H9 (cell line): ENCODE measurements at regions not wholly inside any gene's neighbourhood (a gene's known extent, or its start where the extent isn't known, plus 50 kb on each side); places are given as distances from the start of the nearest gene placed in this dataset.
A peak's percentile ranks its signal among the peaks of the same experiment; 100 is the strongest.

Experiments used
- DNase-seq: peaks from one replicate; pipeline ENCODE4 v3.0.0-alpha.2; 2017
- H2AFZ ChIP-seq: one replicate; pipeline ENCODE4 v1.6.1; 2013; ENCODE audit warnings: mild to moderate bottlenecking, low read length, control low read depth, moderate library complexity
- H2AK5ac ChIP-seq: 2 replicates; pipeline ENCODE4 v1.6.1; 2013; ENCODE audit warnings: low read length, control low read depth, mixed read lengths; ENCODE audit not compliant: insufficient read length
- H2BK120ac ChIP-seq: one replicate; pipeline ENCODE4 v1.6.1; 2013; ENCODE audit warnings: low read depth, mild to moderate bottlenecking, low read length, control low read depth, inconsistent platforms; ENCODE audit not compliant: poor library complexity, severe bottlenecking
- H2BK12ac ChIP-seq: 2 replicates; pipeline ENCODE4 v1.6.1; 2013; ENCODE audit warnings: low read length, control low read depth, mixed read lengths, low read depth; ENCODE audit not compliant: insufficient read length
- H2BK15ac ChIP-seq: 2 replicates; pipeline ENCODE4 v1.6.1; 2013; ENCODE audit warnings: low read depth, low read length, control low read depth
- H2BK20ac ChIP-seq: one replicate; pipeline ENCODE4 v1.6.1; 2013; ENCODE audit warnings: low read depth, mild to moderate bottlenecking, low read length, control low read depth, inconsistent platforms; ENCODE audit not compliant: poor library complexity, severe bottlenecking
- H2BK5ac ChIP-seq: 2 replicates; pipeline ENCODE4 v1.6.1; 2013; ENCODE audit warnings: low read length, control low read depth, mixed read lengths; ENCODE audit not compliant: insufficient read length
- H3K14ac ChIP-seq: 2 replicates; pipeline ENCODE4 v1.6.1; 2013; ENCODE audit warnings: low read length, control low read depth; ENCODE audit not compliant: insufficient read depth
- H3K18ac ChIP-seq: 2 replicates; pipeline ENCODE4 v1.6.1; 2013; ENCODE audit warnings: low read depth, mild to moderate bottlenecking, mixed read lengths, low read length, control low read depth; ENCODE audit not compliant: insufficient read length
- H3K23ac ChIP-seq: 2 replicates; pipeline ENCODE4 v1.6.1; 2013; ENCODE audit warnings: low read length, control low read depth, mixed read lengths, low read depth; ENCODE audit not compliant: insufficient read length
- H3K23me2 ChIP-seq: 2 replicates; pipeline ENCODE4 v1.6.1; 2013; ENCODE audit warnings: low read depth, mild to moderate bottlenecking, mixed read lengths, low read length, control low read depth; ENCODE audit not compliant: insufficient read length, poor library complexity, severe bottlenecking
- H3K27ac ChIP-seq: 2 replicates; pipeline ENCODE4 v1.5.1; 2013; ENCODE audit warnings: low read length, control low read depth, mixed read lengths, low read depth; ENCODE audit not compliant: insufficient read length
- H3K27me3 ChIP-seq: 2 replicates; pipeline ENCODE4 v1.6.1; 2013; ENCODE audit warnings: low read length, control low read depth, inconsistent platforms; ENCODE audit not compliant: insufficient read depth
- H3K4ac ChIP-seq: 2 replicates; pipeline ENCODE4 v1.6.1; 2013; ENCODE audit warnings: low read depth, mild to moderate bottlenecking, control low read depth, inconsistent platforms, low read length, moderate library complexity
- H3K4me1 ChIP-seq: 2 replicates; pipeline ENCODE4 v1.6.1; 2013; ENCODE audit warnings: low read length, control low read depth, inconsistent platforms; ENCODE audit not compliant: insufficient read depth
- H3K4me2 ChIP-seq: 2 replicates; pipeline ENCODE4 v1.6.1; 2013; ENCODE audit warnings: low read length, control low read depth, mixed read lengths; ENCODE audit not compliant: insufficient read length, insufficient read depth
- H3K56ac ChIP-seq: 2 replicates; pipeline ENCODE4 v1.6.1; 2013; ENCODE audit warnings: low read depth, mild to moderate bottlenecking, mixed read lengths, low read length, control low read depth; ENCODE audit not compliant: insufficient read length
- H3K79me1 ChIP-seq: 2 replicates; pipeline ENCODE4 v1.6.1; 2013; ENCODE audit warnings: low read depth, mild to moderate bottlenecking, moderate library complexity, low read length, control low read depth, inconsistent platforms; ENCODE audit not compliant: insufficient read depth, poor library complexity, severe bottlenecking
- H3K79me2 ChIP-seq: 2 replicates; pipeline ENCODE4 v1.6.1; 2013; ENCODE audit warnings: low read length, control low read depth, inconsistent platforms; ENCODE audit not compliant: insufficient read depth
- H3K9ac ChIP-seq: 2 replicates; pipeline ENCODE4 v1.6.1; 2013; ENCODE audit warnings: low read length, control low read depth, mixed read lengths; ENCODE audit not compliant: insufficient read length; ENCODE audit errors: extremely low read depth
- H3K9me3 ChIP-seq: one replicate; pipeline ENCODE4 v1.6.1; 2013; ENCODE audit warnings: low read depth, low read length, inconsistent platforms; ENCODE audit not compliant: control insufficient read depth
- H3T11ph ChIP-seq: one replicate; pipeline ENCODE4 v1.6.1; 2013; ENCODE audit warnings: mild to moderate bottlenecking, low read length, control low read depth, inconsistent platforms
- H4K20me1 ChIP-seq: one replicate; pipeline ENCODE4 v1.6.1; 2013; ENCODE audit not compliant: control insufficient read depth, insufficient read length, insufficient read depth
- H4K5ac ChIP-seq: 2 replicates; pipeline ENCODE4 v1.6.1; 2013; ENCODE audit warnings: low read depth, mild to moderate bottlenecking, mixed read lengths, low read length, control low read depth; ENCODE audit not compliant: insufficient read length
- H4K8ac ChIP-seq: replicated peaks from 2 replicates; pipeline ENCODE4 v1.6.1; 2013; ENCODE audit warnings: low read length, control low read depth, mixed read lengths, low read depth; ENCODE audit not compliant: insufficient read length
- H4K91ac ChIP-seq: 2 replicates; pipeline ENCODE4 v1.6.1; 2013; ENCODE audit warnings: low read depth, mild to moderate bottlenecking, moderate library complexity, mixed read lengths, low read length, control low read depth; ENCODE audit not compliant: insufficient read length
- H3K27ac Mint-ChIP-seq, 3 experiments: 2 replicates in 2 of 3; 3 replicates in 1 of 3; pipeline ENCODE4 v1.8.0; 2020 to 2021; ENCODE audit warnings: mixed read lengths in 3 of 3, mild to moderate bottlenecking in 1 of 3, moderate library complexity in 1 of 3
- H3K27me3 Mint-ChIP-seq: 2 replicates; pipeline ENCODE4 v1.8.0; 2021; ENCODE audit warnings: low read depth, mild to moderate bottlenecking, moderate library complexity, mixed read lengths
- H3K36me3 Mint-ChIP-seq, 3 experiments: 2 replicates in 2 of 3; 3 replicates in 1 of 3; pipeline ENCODE4 v1.8.0; 2020 to 2021; ENCODE audit warnings: low read depth in 3 of 3, mixed read lengths in 3 of 3; ENCODE audit not compliant: insufficient read depth in 1 of 3
- H3K4me1 Mint-ChIP-seq, 2 experiments: 2 replicates each; pipeline ENCODE4 v1.8.0; 2020; ENCODE audit warnings: mixed read lengths in 2 of 2
- H3K4me3 Mint-ChIP-seq, 2 experiments: 2 replicates in 1 of 2; 3 replicates in 1 of 2; pipeline ENCODE4 v1.8.0; 2020 to 2021; ENCODE audit warnings: mild to moderate bottlenecking in 2 of 2, mixed read lengths in 2 of 2, moderate library complexity in 1 of 2
- H3K9me3 Mint-ChIP-seq, 2 experiments: 2 replicates in 1 of 2; 3 replicates in 1 of 2; pipeline ENCODE4 v1.8.0; 2020; ENCODE audit warnings: mild to moderate bottlenecking in 2 of 2, mixed read lengths in 2 of 2, moderate library complexity in 1 of 2
- CTCF ChIP-seq: fragments of 200-600 bp; sonication (generic); conservative IDR thresholded peaks from 3 replicates; pipeline ENCODE4 v1.8.0; 2021; ENCODE audit warnings: antibody characterized with exemption, mild to moderate bottlenecking
- WGBS: extraction: QIAGEN DNeasy Blood & Tissue Kit; methylation state at CpG from one replicate; pipeline ENCODE4 v1.1.7; 2013; ENCODE audit warnings: missing lambda C conversion rate, low lambda C conversion rate, mixed read lengths; ENCODE audit not compliant: insufficient read length; ENCODE audit errors: extremely low coverage; 5-methylcytosine and 5-hydroxymethylcytosine counted together

- no peak for DNase-seq
- Histone ChIP-seq H3K4me2 (no peak overlapping the region), H4K20me1 (no peaks in the 10 kb centered on the region), H3K23me2 (no peaks in the 10 kb centered on the region), H4K91ac (no peak overlapping the region), H2BK12ac (no peak overlapping the region), H3K79me2 (no peaks in the 10 kb centered on the region), H3K27ac (no peak overlapping the region), H2BK120ac (no peak overlapping the region), H3K14ac (no peak overlapping the region), H2BK5ac (no peak overlapping the region), H2AFZ (no peak overlapping the region), H2BK15ac (no peak overlapping the region), H3K9ac (no peak overlapping the region), H3K4ac (no peak overlapping the region), H2BK20ac (no peak overlapping the region), H3K23ac (no peak overlapping the region), H4K5ac (no peak overlapping the region), H4K8ac (no peak overlapping the region), H3K9me3 (no peaks in the 10 kb centered on the region), H3K4me1 (no peaks in the 10 kb centered on the region), H2AK5ac (no peak overlapping the region), H3K18ac (no peak overlapping the region), H3K27me3 (no peaks in the 10 kb centered on the region), H3T11ph (no peak overlapping the region), H3K56ac (no peak overlapping the region), H3K79me1 (no peaks in the 10 kb centered on the region)
- Mint-ChIP-seq H3K36me3 (no peaks in the 10 kb centered on the region; a peak in 1 of 7 replicates), H3K27ac (no peak overlapping the region), H3K9me3 (peaks cover 0 to 3% of the 10 kb centered on the region in 2 experiments; a peak in 3 of 5 replicates), H3K27me3 (no peaks in the 10 kb centered on the region), H3K4me1 (no peaks in the 10 kb centered on the region), H3K4me3 (no peak overlapping the region)
- TF ChIP-seq CTCF: peak; percentile 37; the same call in 2 of the 3 replicates
- no CpG with 5 or more reads among the region's 5 CpGs for WGBS
These were observed 330.3 kb downstream of the HTR1B start for GRCh38 chr6:77133031-77133430.
